Body of pancreas (tissue), 4 donors: ENCODE measurements at regions not wholly inside any gene's neighbourhood (a gene's known extent, or its start where the extent isn't known, plus 50 kb on each side); places are given as distances from the start of the nearest gene placed in this dataset.
"Not testable (repeated sequence)": the region's sequence is repeated elsewhere in the genome, so short reads cannot be mapped to it uniquely, and the experiment has no call there.

Experiments used
- ATAC-seq: fragments of 150-250 bp; one replicate; pipeline ENCODE4 v1.9.1; 2016
- DNase-seq, 4 donors: peaks; one replicate each; pipeline ENCODE4 v3.0.0-alpha.2; 2019
- H3K27ac ChIP-seq, 4 donors: fragments of 200-600 bp; sonication (generic); 1 replicate in 3 of 4; 2 replicates in 1 of 4; pipeline versions ENCODE4 v1.5.1 to v1.6.1; 2016 to 2019; ENCODE audit warnings: mild to moderate bottlenecking in 1 of 4, mixed read lengths in 1 of 4, moderate library complexity in 1 of 4
- H3K27me3 ChIP-seq, 2 donors: fragments of 200-600 bp; sonication (generic); one replicate each; pipeline ENCODE4 v1.6.0; 2016; ENCODE audit warnings: mild to moderate bottlenecking in 1 of 2
- H3K36me3 ChIP-seq, 2 donors: fragments of 200-600 bp; sonication (generic); replicated peaks in 1 of 2; 2 replicates each; pipeline ENCODE4 v1.5.1; 2016; ENCODE audit warnings: low read depth in 2 of 2; ENCODE audit not compliant: insufficient read depth in 1 of 2
- H3K4me1 ChIP-seq: fragments of 200-600 bp; sonication (generic); one replicate; pipeline ENCODE4 v1.6.0; 2016
- H3K4me3 ChIP-seq, 2 donors: fragments of 200-600 bp; sonication (generic); 1 replicate in 1 of 2; 2 replicates in 1 of 2; pipeline ENCODE4 v1.5.1; 2016 to 2019
- H3K9me3 ChIP-seq, 3 donors: fragments of 200-600 bp; sonication (generic); 1 replicate in 2 of 3; 2 replicates in 1 of 3; pipeline ENCODE4 v1.5.1; 2016
- CTCF ChIP-seq, 7 experiments: fragments of 450-650 bp in 4 of 7; fragments of 200-600 bp in 3 of 7; sonication (generic) in 3 of 7; IDR thresholded peaks; one replicate each; pipeline ENCODE4 v1.5.1; 2016 to 2019; ENCODE audit warnings: antibody characterized with exemption in 7 of 7
- POLR2A ChIP-seq, 3 donors: fragments of 450-650 bp; IDR thresholded peaks; one replicate each; pipeline ENCODE4 v1.6.1; 2016; ENCODE audit warnings: antibody characterized with exemption in 3 of 3, mild to moderate bottlenecking in 2 of 3
- WGBS, 2 donors: methylation state at CpG; one replicate each; pipeline ENCODE4 v1.1.5; 2017; 5-methylcytosine and 5-hydroxymethylcytosine counted together
- intact Hi-C: fragments of 100-400 bp; cut with DNase I; formaldehyde crosslinking; loops from one replicate; pipeline ENCODE4 v1.15.1; 2023

- Histone ChIP-seq H3K4me1 (no peaks in the 10 kb centered on the region), H3K27ac (no peak overlapping the region), H3K4me3 (no peak overlapping the region), H3K27me3 (no peaks in the 10 kb centered on the region), H3K36me3 (no peaks in the 10 kb centered on the region), H3K9me3 (no peaks in the 10 kb centered on the region)
- ATAC-seq (no peak), DNase-seq (no peak)
- TF ChIP-seq CTCF (IDR thresholded peaks at IDR 0.05) (no peak), POLR2A (IDR thresholded peaks at IDR 0.05) (no peak)
- intact Hi-C loops = no loop called here
- WGBS, 2 donors = 69 to 74% methylated on average over 2 of the region's 2 CpGs
Observed at GRCh38 chr1:71298633-71299032, 217.8 kb upstream of the ZRANB2 start.

GRCh38 chr1:71296551-71297134, 215.8 kb upstream of the ZRANB2 start:
- intact Hi-C loops = no loop called here
- WGBS, 2 donors = 53 to 64% methylated on average over 2 of the region's 2 CpGs

GRCh38 chr1:71295350-71295749, 214.5 kb upstream of the ZRANB2 start:
- H3K27me3 ChIP-seq = no peaks in the 10 kb centered on the region
- TF ChIP-seq POLR2A (IDR thresholded peaks at IDR 0.05) = no peak
- no peaks in the 10 kb centered on the region for H3K9me3 ChIP-seq
- DNase-seq = no peak
- no peaks in the 10 kb centered on the region for H3K4me1 ChIP-seq
- intact Hi-C loops = no loop called here
- no peaks in the 10 kb centered on the region for H3K36me3 ChIP-seq
- no peak for ATAC-seq
- H3K4me3 ChIP-seq = no peak overlapping the region
- no peak overlapping the region for H3K27ac ChIP-seq
- 74 to 78% methylated on average over 3 of the region's 3 CpGs for WGBS, 2 donors

More at GRCh38 chr1:71296551-71297134, 215.8 kb upstream of the ZRANB2 start:
- Histone ChIP-seq H3K27me3 (no peaks in the 10 kb centered on the region), H3K36me3 (no peaks in the 10 kb centered on the region), H3K4me3 (no peak overlapping the region), H3K27ac (no peak overlapping the region), H3K9me3 (no peaks in the 10 kb centered on the region), H3K4me1 (no peaks in the 10 kb centered on the region)
- TF ChIP-seq CTCF (IDR thresholded peaks at IDR 0.05) = no peak
- TF ChIP-seq POLR2A (IDR thresholded peaks at IDR 0.05) = no peak
- no peak for DNase-seq
- no peak for ATAC-seq

- H3K9me3 ChIP-seq = no peaks in the 10 kb centered on the region
- intact Hi-C loops = no loop called here
- H3K36me3 ChIP-seq = no peaks in the 10 kb centered on the region
- H3K27me3 ChIP-seq = no peaks in the 10 kb centered on the region
- no peak for ATAC-seq
- H3K4me3 ChIP-seq = no peak overlapping the region
- no peak for TF ChIP-seq POLR2A (IDR thresholded peaks at IDR 0.05)
- no peak for TF ChIP-seq CTCF (IDR thresholded peaks at IDR 0.05)
- DNase-seq = no peak
- H3K4me1 ChIP-seq = no peaks in the 10 kb centered on the region
- 65 to 75% methylated on average over 5 of the region's 5 CpGs for WGBS, 2 donors
- no peak overlapping the region for H3K27ac ChIP-seq
Observed at GRCh38 chr1:71294178-71294577, 213.3 kb upstream of the ZRANB2 start.

- Histone ChIP-seq H3K4me1 (no peaks in the 10 kb centered on the region), H3K9me3 (no peaks in the 10 kb centered on the region), H3K36me3 (no peaks in the 10 kb centered on the region), H3K27me3 (no peaks in the 10 kb centered on the region), H3K27ac (no peak overlapping the region), H3K4me3 (no peak overlapping the region)
- no peak for TF ChIP-seq CTCF (IDR thresholded peaks at IDR 0.05)
- no peak for TF ChIP-seq POLR2A (IDR thresholded peaks at IDR 0.05)
- intact Hi-C loops = no loop called here
- DNase-seq = no peak
- 70 to 83% methylated on average over 2 of the region's 2 CpGs for WGBS, 2 donors
- no peak for ATAC-seq
Observed at GRCh38 chr1:71292203-71292602, 211.4 kb upstream of the ZRANB2 start.

GRCh38 chr1:71290506-71291237, 209.8 kb upstream of the ZRANB2 start:
- H3K27me3 ChIP-seq, DNase-seq, ATAC-seq, H3K4me3 ChIP-seq, H3K27ac ChIP-seq, H3K4me1 ChIP-seq, H3K9me3 ChIP-seq, H3K36me3 ChIP-seq, intact Hi-C loops: not testable (repeated sequence)
- 88 to 94% methylated on average over 5 to 6 of the region's 6 CpGs for WGBS, 2 donors
